ENCODE measurements at regions not wholly inside any gene's neighbourhood (a gene's known extent, or its start where the extent isn't known, plus 50 kb on each side); places are given as distances from the start of the nearest gene placed in this dataset.
"Not testable (repeated sequence)": the region's sequence is repeated elsewhere in the genome, so short reads cannot be mapped to it uniquely, and the experiment has no call there.

- TF ChIP-seq CTCF, EZH2phosphoT487 (IDR thresholded peaks at IDR 0.05): not testable (repeated sequence)
Measured at GRCh38 chr9:62905722-62906121, 1715.9 kb downstream of the SPATA31A7 start.

Measured in neural progenitor cell (in vitro differentiated cells).